ENCODE measurements at regions not wholly inside any gene's neighbourhood (a gene's known extent, or its start where the extent isn't known, plus 50 kb on each side); places are given as distances from the start of the nearest gene placed in this dataset.
"Not testable (repeated sequence)": the region's sequence is repeated elsewhere in the genome, so short reads cannot be mapped to it uniquely, and the experiment has no call there.

DNA sequence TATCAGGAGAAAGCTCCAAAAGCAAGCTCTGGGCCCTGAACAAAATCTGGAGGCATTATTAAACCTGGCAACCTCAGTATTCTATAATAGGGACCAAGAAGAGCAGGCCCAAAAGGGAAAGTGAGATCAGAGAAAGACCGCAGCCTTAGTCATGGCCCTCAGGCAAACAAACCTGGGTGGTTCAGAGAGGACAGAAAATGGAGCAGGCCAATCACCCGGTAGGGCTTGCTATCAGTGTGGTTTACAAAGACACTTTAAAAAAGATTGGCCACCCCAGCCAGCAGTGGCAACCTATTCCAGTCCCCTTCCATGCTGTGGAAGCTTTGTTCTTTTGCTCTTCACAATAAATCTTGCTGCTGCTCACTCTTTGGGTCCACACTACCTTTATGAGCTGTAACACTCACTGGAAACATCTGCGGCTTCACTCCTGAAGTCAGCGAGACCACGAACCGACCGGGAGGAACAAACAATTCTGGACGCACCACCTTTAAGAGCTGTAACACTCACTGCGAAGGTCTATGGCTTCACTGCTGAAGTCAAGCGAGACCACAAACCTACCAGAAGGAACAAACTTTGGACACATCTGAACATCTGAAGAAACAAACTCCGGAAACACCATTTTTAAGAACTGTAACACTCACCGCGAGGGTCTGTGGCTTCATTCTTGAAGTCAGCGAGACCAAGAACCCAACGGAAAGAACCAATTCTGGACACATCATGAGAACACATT lies 1821.2 kb upstream of the PCDH20 start:
- not testable (repeated sequence) for TF ChIP-seq CTCF (IDR thresholded peaks at IDR 0.05 in 4 of 5, conservative IDR thresholded peaks at IDR 0.05 in 1 of 5); POLR2A (IDR thresholded peaks at IDR 0.05)

All from gastrocnemius medialis (tissue), 4 donors.